ENCODE measurements at regions not wholly inside any gene's neighbourhood (a gene's known extent, or its start where the extent isn't known, plus 50 kb on each side); places are given as distances from the start of the nearest gene placed in this dataset.

- peak; percentile 2 for DNase-seq (ENCODE audit: low spot score)
Measured at GRCh38 chr2:18001671-18002070, 123.2 kb downstream of the KCNS3 start.

GRCh38 chr2:17996978-17997377, 118.5 kb downstream of the KCNS3 start:
- DNase-seq (ENCODE audit: low spot score) = no peak

- DNase-seq (ENCODE audit: low spot score) = no peak
Measured at GRCh38 chr2:17995593-17995992, 117.1 kb downstream of the KCNS3 start.
